Endothelial cell of umbilical vein (primary cell): ENCODE measurements at regions not wholly inside any gene's neighbourhood (a gene's known extent, or its start where the extent isn't known, plus 50 kb on each side); places are given as distances from the start of the nearest gene placed in this dataset.
A peak's percentile ranks its signal among the peaks of the same experiment; 100 is the strongest.

Experiments used
- BruUV-seq: library from RNA; stranded (reverse); fragments of 400-500 nt; replicated peaks from 2 replicates; lab custom pipeline; 2021; lab: Mats Ljungman, UMichigan
- CTCF ChIA-PET: fragments of 300-600, 350-600 bp; sonication (Branson Sonifier 250); formaldehyde crosslinking; loops from one replicate; lab custom pipeline; 2021; ENCODE audit warnings: antibody characterized with exemption, inconsistent platforms; lab: Charles Lee
- POLR2A ChIA-PET: fragments of 300-600, 350-600 bp; sonication (Branson Sonifier 250); formaldehyde crosslinking; loops from one replicate; lab custom pipeline; 2021; ENCODE audit warnings: antibody characterized with exemption, inconsistent platforms; lab: Charles Lee
- DNase-seq: peaks from one replicate; pipeline ENCODE4 v3.0.0-alpha.2; 2011; ENCODE audit warnings: low read depth, low spot score
- FAIRE-seq: peaks from 2 replicates; lab custom pipeline; 2011; peaks lifted over from hg19 to GRCh38; lab: Jason Lieb, UNC
- H2AFZ ChIP-seq: 2 replicates; pipeline ENCODE4 v1.6.0; 2012; ENCODE audit warnings: low read depth, low read length, control low read depth, inconsistent platforms
- H3K27ac ChIP-seq: 2 replicates; pipeline ENCODE4 v1.5.1; 2011; ENCODE audit warnings: low read depth, mild to moderate bottlenecking, control low read depth, low read length, moderate library complexity; ENCODE audit not compliant: insufficient read depth
- H3K27me3 ChIP-seq, 2 experiments: 2 replicates each; pipeline versions ENCODE4 v1.6.0 to v1.6.1; 2011; ENCODE audit warnings: low read length in 2 of 2, mixed read lengths in 1 of 2; ENCODE audit not compliant: control insufficient read depth in 2 of 2, insufficient read depth in 2 of 2
- H3K36me3 ChIP-seq, 2 experiments: 2 replicates in 1 of 2; 3 replicates in 1 of 2; pipeline ENCODE4 v1.5.1; 2011; ENCODE audit warnings: low read length in 2 of 2, mild to moderate bottlenecking in 1 of 2, moderate library complexity in 1 of 2; ENCODE audit not compliant: control insufficient read depth in 2 of 2, insufficient read depth in 2 of 2; ENCODE audit errors: extremely low read depth in 1 of 2
- H3K4me1 ChIP-seq: 3 replicates; pipeline ENCODE4 v1.5.1; 2011; ENCODE audit warnings: mild to moderate bottlenecking, low read length; ENCODE audit not compliant: control insufficient read depth, insufficient read depth; ENCODE audit errors: extremely low read depth
- H3K4me2 ChIP-seq: 2 replicates; pipeline ENCODE4 v1.6.1; 2011; ENCODE audit warnings: low read length, control low read depth, mixed read lengths; ENCODE audit not compliant: insufficient read depth
- H3K4me3 ChIP-seq, 3 experiments: fragments of 200-600 bp in 1 of 3; sonication (generic), shearing (Covaris generic) in 1 of 3; replicated peaks in 1 of 3; 2 replicates each; pipeline ENCODE4 v1.5.1; 2011 to 2016; ENCODE audit warnings: control low read depth in 3 of 3, low read length in 3 of 3, mild to moderate bottlenecking in 2 of 3, inconsistent platforms in 1 of 3, low read depth in 1 of 3, moderate library complexity in 1 of 3; ENCODE audit not compliant: insufficient read depth in 1 of 3
- H3K79me2 ChIP-seq: 2 replicates; pipeline ENCODE4 v1.6.0; 2012; ENCODE audit warnings: low read length, inconsistent platforms; ENCODE audit not compliant: control insufficient read depth, insufficient read depth
- H3K9ac ChIP-seq: replicated peaks from 2 replicates; pipeline ENCODE3; 2011; ENCODE audit warnings: low read length, control low read depth; ENCODE audit not compliant: insufficient read depth; ENCODE audit errors: extremely low read depth
- H3K9me1 ChIP-seq: replicated peaks from 3 replicates; pipeline ENCODE4 v1.6.0; 2011; ENCODE audit warnings: mild to moderate bottlenecking, low read length; ENCODE audit not compliant: control insufficient read depth, insufficient read depth; ENCODE audit errors: extremely low read depth
- H3K9me3 ChIP-seq: replicated peaks from 2 replicates; pipeline ENCODE4 v1.5.1; 2012; ENCODE audit warnings: low read length, inconsistent platforms; ENCODE audit not compliant: control insufficient read depth, insufficient read depth
- H4K20me1 ChIP-seq: replicated peaks from 2 replicates; pipeline ENCODE3; 2011; ENCODE audit warnings: mild to moderate bottlenecking, low read length; ENCODE audit not compliant: control insufficient read depth, insufficient read depth; ENCODE audit errors: extremely low read depth
- FOS ChIP-seq: IDR thresholded peaks from 2 replicates; pipeline ENCODE4 v1.6.1; 2011; ENCODE audit warnings: mild to moderate bottlenecking, low read length, moderate library complexity, borderline replicate concordance; ENCODE audit not compliant: insufficient read depth
- MYC ChIP-seq: IDR thresholded peaks from one replicate; pipeline ENCODE4 v1.6.1; 2011; ENCODE audit warnings: mild to moderate bottlenecking, low read depth, low read length
- POLR2A ChIP-seq: IDR thresholded peaks from 2 replicates; pipeline ENCODE4 v1.6.1; 2012; ENCODE audit warnings: low read depth, mild to moderate bottlenecking, control low read depth, low read length
- dilution Hi-C: fragments of 300-500 bp; cut with MboI; formaldehyde crosslinking; loops from one replicate; pipeline ENCODE4 v1.15.0; 2019; ENCODE audit warnings: low sequenced_read_pairs; ENCODE audit not compliant: extremely low pct_ligation_motif_present
- intact Hi-C: fragments of 100-400 bp; cut with micrococcal nuclease; formaldehyde crosslinking; loops from one replicate; pipeline ENCODE4 v1.10.0; 2022
- TF ChIP-seq, protein P1 (sequence below): IDR thresholded peaks from 2 replicates; pipeline ENCODE4 v1.6.1; 2011; ENCODE audit not compliant: insufficient read depth, insufficient read length

DNA sequence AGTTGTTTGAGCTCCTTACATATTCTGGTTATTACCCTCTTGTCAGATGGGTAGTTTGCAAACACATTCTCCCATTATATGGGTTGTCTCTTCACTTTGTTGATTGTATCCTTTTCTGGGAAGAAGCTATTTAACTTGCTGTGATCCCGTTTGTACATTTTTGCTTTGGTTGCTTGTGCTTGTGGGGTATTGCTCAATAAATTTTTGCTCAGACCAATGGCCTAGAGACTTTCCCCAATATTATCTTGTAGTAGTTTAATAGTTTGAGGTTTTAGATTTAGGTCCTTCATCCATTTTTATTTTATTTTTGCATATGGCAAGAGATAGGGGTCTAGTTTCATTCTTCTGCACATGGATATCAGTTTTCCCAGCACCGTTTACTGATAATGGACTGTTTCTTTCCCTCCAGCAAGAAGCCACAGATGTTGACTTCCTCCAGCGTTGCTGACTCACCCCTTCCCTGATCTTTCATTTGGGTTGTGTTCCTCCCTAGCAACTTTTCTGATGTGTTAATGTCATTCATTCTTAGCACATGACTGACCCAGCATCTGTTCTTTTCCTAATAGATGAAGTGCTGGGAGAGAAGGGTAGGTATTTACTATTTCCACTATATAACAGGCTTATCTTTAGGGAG, 166.7 kb upstream of the SGO1 start:
- Histone ChIP-seq H3K4me3 (no peak overlapping the region), H3K4me2 (no peak overlapping the region), H3K27me3 (no peaks in the 10 kb centered on the region), H4K20me1 (no peaks in the 10 kb centered on the region), H3K36me3 (no peaks in the 10 kb centered on the region), H3K9ac (no peak overlapping the region), H3K79me2 (no peaks in the 10 kb centered on the region), H3K9me1 (no peaks in the 10 kb centered on the region), H3K4me1 (no peaks in the 10 kb centered on the region), H2AFZ (no peak overlapping the region), H3K9me3 (no peaks in the 10 kb centered on the region), H3K27ac (no peak overlapping the region)
- dilution Hi-C loops (no loop called here), intact Hi-C loops (no loop called here)
- TF ChIP-seq, protein P1, sequence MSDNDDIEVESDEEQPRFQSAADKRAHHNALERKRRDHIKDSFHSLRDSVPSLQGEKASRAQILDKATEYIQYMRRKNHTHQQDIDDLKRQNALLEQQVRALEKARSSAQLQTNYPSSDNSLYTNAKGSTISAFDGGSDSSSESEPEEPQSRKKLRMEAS, result no peak
- TF ChIP-seq FOS (peak; percentile 67), POLR2A (no peak)
- FAIRE-seq (no peak), DNase-seq (peak; percentile 31)
- ChIA-PET CTCF (no interaction called here), POLR2A (no interaction called here)
- no TSS peak for BruUV-seq

DNA sequence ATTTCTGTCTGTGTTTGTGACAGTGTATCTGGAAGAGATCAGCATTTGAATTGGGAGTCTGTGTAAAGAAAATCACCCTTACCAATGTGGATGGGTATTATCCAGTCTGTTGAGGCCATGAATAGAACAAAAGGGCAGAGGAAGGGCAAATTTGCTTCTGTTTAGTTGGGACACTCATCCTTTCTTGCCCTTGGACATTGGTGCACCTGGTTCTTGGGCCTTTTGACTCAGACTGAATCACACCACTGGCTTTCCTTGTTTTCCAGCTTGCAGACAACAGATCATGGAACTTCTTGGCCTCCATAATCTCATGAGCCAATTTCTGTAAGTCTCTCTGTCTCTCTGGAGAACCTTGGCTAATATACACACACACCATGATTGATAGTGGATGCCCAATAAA, 164.4 kb upstream of the SGO1 start:
- Histone ChIP-seq H3K4me1 (no peaks in the 10 kb centered on the region), H3K4me3 (no peak overlapping the region), H3K9ac (no peak overlapping the region), H2AFZ (no peak overlapping the region), H3K9me1 (no peaks in the 10 kb centered on the region), H3K79me2 (no peaks in the 10 kb centered on the region), H3K9me3 (no peaks in the 10 kb centered on the region), H3K36me3 (no peaks in the 10 kb centered on the region), H3K27ac (no peak overlapping the region), H4K20me1 (no peaks in the 10 kb centered on the region), H3K27me3 (no peaks in the 10 kb centered on the region), H3K4me2 (no peak overlapping the region)
- intact Hi-C loops, result no loop called here
- dilution Hi-C loops, result no loop called here
- DNase-seq (no peak), FAIRE-seq (no peak)
- no TSS peak for BruUV-seq
- ChIA-PET CTCF (no interaction called here), POLR2A (no interaction called here)
- TF ChIP-seq FOS (peak; percentile 72), MYC (no peak)
